ENCODE measurements at regions not wholly inside any gene's neighbourhood (a gene's known extent, or its start where the extent isn't known, plus 50 kb on each side); places are given as distances from the start of the nearest gene placed in this dataset.
"Not testable (repeated sequence)": the region's sequence is repeated elsewhere in the genome, so short reads cannot be mapped to it uniquely, and the experiment has no call there.

- not testable (repeated sequence) for DNase-seq
Observed at GRCh38 chr7:128561116-128561722, 84.7 kb downstream of the METTL2B start.

GRCh38 chr7:128562795-128563194 lies 86.2 kb downstream of the METTL2B start:
- DNase-seq = not testable (repeated sequence)

- DNase-seq = not testable (repeated sequence)
Observed at GRCh38 chr7:128564123-128564700, 87.7 kb downstream of the METTL2B start.

GRCh38 chr7:128564932-128565864 lies 88.7 kb downstream of the METTL2B start:
- DNase-seq = not testable (repeated sequence)

GRCh38 chr7:128575277-128575676 lies 96.8 kb upstream of the GARIN1A start:
- not testable (repeated sequence) for DNase-seq

GRCh38 chr7:128576953-128577352 lies 95.1 kb upstream of the GARIN1A start:
- not testable (repeated sequence) for DNase-seq

- DNase-seq = not testable (repeated sequence)
Observed at GRCh38 chr7:128579843-128580242, 92.2 kb upstream of the GARIN1A start.

GRCh38 chr7:128581100-128581499 lies 91.0 kb upstream of the GARIN1A start:
- DNase-seq = not testable (repeated sequence)

GRCh38 chr7:128581825-128582561 lies 90.1 kb upstream of the GARIN1A start:
- DNase-seq = not testable (repeated sequence)

- DNase-seq = not testable (repeated sequence)
Observed at GRCh38 chr7:128586715-128587114, 85.4 kb upstream of the GARIN1A start.

GRCh38 chr7:128591705-128592104 lies 80.4 kb upstream of the GARIN1A start:
- DNase-seq = no peak

- not testable (repeated sequence) for DNase-seq
Observed at GRCh38 chr7:128592209-128592608, 79.9 kb upstream of the GARIN1A start.

GRCh38 chr7:128594061-128594460 lies 78.0 kb upstream of the GARIN1A start:
- not testable (repeated sequence) for DNase-seq

GRCh38 chr7:128596336-128597128 lies 75.6 kb upstream of the GARIN1A start:
- not testable (repeated sequence) for DNase-seq

GRCh38 chr7:128598946-128599345 lies 73.1 kb upstream of the GARIN1A start:
- DNase-seq = not testable (repeated sequence)

- peak; percentile 27 for DNase-seq
Observed at GRCh38 chr7:128608678-128609421, 63.2 kb upstream of the GARIN1A start.

- not testable (repeated sequence) for DNase-seq
Observed at GRCh38 chr7:128613366-128613765, 58.7 kb upstream of the GARIN1A start.

GRCh38 chr7:128614812-128615211 lies 57.3 kb upstream of the GARIN1A start:
- not testable (repeated sequence) for DNase-seq

GRCh38 chr7:128616799-128617198 lies 55.3 kb upstream of the GARIN1A start:
- DNase-seq = not testable (repeated sequence)
